ENCODE measurements at regions not wholly inside any gene's neighbourhood (a gene's known extent, or its start where the extent isn't known, plus 50 kb on each side); places are given as distances from the start of the nearest gene placed in this dataset.

GRCh38 chr5:100313657-100314056 lies 221.5 kb upstream of the FAM174A start:
- no peaks in the 10 kb centered on the region for H3F3A ChIP-seq (ENCODE audit: low read length, unreplicated experiment)
- H3K4me3 ChIP-seq (ENCODE audit: low read length), result no peak overlapping the region
- intact Hi-C loops (cut with micrococcal nuclease), result loop anchor here (5.0 to 10.0 kb wide), 2 partner anchors 309 to 666 kb away; no protein-coding TSS in a partner anchor
- H3K27ac ChIP-seq (ENCODE audit: low read length), result no peak overlapping the region
- no peak overlapping the region for H2AFZ ChIP-seq (ENCODE audit: low read length)
- no peak overlapping the region for H3K9ac ChIP-seq (ENCODE audit: low read length)
- no peaks in the 10 kb centered on the region for H3K9me2 ChIP-seq (replicated peaks; ENCODE audit: low read length)
- no peaks in the 10 kb centered on the region for H3K9me3 ChIP-seq (ENCODE audit: low read length)
- H3K79me2 ChIP-seq (ENCODE audit: low read length), result no peaks in the 10 kb centered on the region
- H3K36me3 ChIP-seq (ENCODE audit: low read depth, low read length), result no peaks in the 10 kb centered on the region
- H3K4me1 ChIP-seq (ENCODE audit: insufficient read depth, low read length), result no peaks in the 10 kb centered on the region
- ATAC-seq (no peak), DNase-seq (no peak)
- ChIA-PET CTCF (interaction anchor here (0.6 kb wide), 1 partner anchor 1209 kb away, joined by 3 read pairs; no protein-coding TSS in a partner anchor), POLR2A (ENCODE audit: unreplicated experiment) (no interaction called here)
- H3K4me2 ChIP-seq (ENCODE audit: low read length), result no peak overlapping the region
- H3K27me3 ChIP-seq (ENCODE audit: low read length), result no peaks in the 10 kb centered on the region
- TF ChIP-seq EZH2phosphoT487 (IDR thresholded peaks at IDR 0.05; ENCODE audit: borderline replicate concordance, low read length), result no peak
- TF ChIP-seq EZH2 (IDR thresholded peaks at IDR 0.05; ENCODE audit: low read length, unreplicated experiment), result no peak
- no peak for TF ChIP-seq CTCF (conservative IDR thresholded peaks at IDR 0.05; ENCODE audit: low read depth, low read length)
- H4K20me1 ChIP-seq (ENCODE audit: low read length), result no peaks in the 10 kb centered on the region
- BruUV-seq (replicated peaks), result no TSS peak

- Histone ChIP-seq H3K9me3 (ENCODE audit: low read length) (no peaks in the 10 kb centered on the region), H3K4me3 (ENCODE audit: low read length) (no peak overlapping the region), H3K9ac (ENCODE audit: low read length) (no peak overlapping the region), H3F3A (ENCODE audit: low read length, unreplicated experiment) (no peaks in the 10 kb centered on the region), H3K4me1 (ENCODE audit: insufficient read depth, low read length) (no peaks in the 10 kb centered on the region), H4K20me1 (ENCODE audit: low read length) (no peaks in the 10 kb centered on the region), H3K79me2 (ENCODE audit: low read length) (no peaks in the 10 kb centered on the region), H3K9me2 (replicated peaks; ENCODE audit: low read length) (no peaks in the 10 kb centered on the region), H2AFZ (ENCODE audit: low read length) (no peak overlapping the region), H3K27ac (ENCODE audit: low read length) (no peak overlapping the region), H3K4me2 (ENCODE audit: low read length) (no peak overlapping the region), H3K27me3 (ENCODE audit: low read length) (no peaks in the 10 kb centered on the region), H3K36me3 (ENCODE audit: low read depth, low read length) (no peaks in the 10 kb centered on the region)
- POLR2A ChIA-PET (ENCODE audit: unreplicated experiment), result no interaction called here
- peak; percentile 29 for DNase-seq
- TF ChIP-seq EZH2 (IDR thresholded peaks at IDR 0.05; ENCODE audit: low read length, unreplicated experiment), result no peak
- peak; percentile 41 for TF ChIP-seq CTCF (conservative IDR thresholded peaks at IDR 0.05; ENCODE audit: low read depth, low read length)
- no peak for TF ChIP-seq EZH2phosphoT487 (IDR thresholded peaks at IDR 0.05; ENCODE audit: borderline replicate concordance, low read length)
- CTCF ChIA-PET, result interaction anchor here (0.6 to 1.0 kb wide), 5 partner anchors 35 to 1207 kb away, joined by 3 to 7 read pairs (median 3); no protein-coding TSS in a partner anchor
- BruUV-seq (replicated peaks), result no TSS peak
- peak; percentile 81 for ATAC-seq
- intact Hi-C loops (cut with micrococcal nuclease), result loop anchor here (1.0 to 10.0 kb wide), 5 partner anchors 307 to 1208 kb away; no protein-coding TSS in a partner anchor
These were observed 223.4 kb upstream of the FAM174A start for GRCh38 chr5:100311806-100312205.

- Histone ChIP-seq H3K9me3 (ENCODE audit: low read length) (no peaks in the 10 kb centered on the region), H3K4me3 (ENCODE audit: low read length) (no peak overlapping the region), H2AFZ (ENCODE audit: low read length) (no peak overlapping the region), H4K20me1 (ENCODE audit: low read length) (no peaks in the 10 kb centered on the region), H3K27me3 (ENCODE audit: low read length) (no peaks in the 10 kb centered on the region), H3K79me2 (ENCODE audit: low read length) (no peaks in the 10 kb centered on the region), H3F3A (ENCODE audit: low read length, unreplicated experiment) (no peaks in the 10 kb centered on the region), H3K4me1 (ENCODE audit: insufficient read depth, low read length) (no peaks in the 10 kb centered on the region), H3K4me2 (ENCODE audit: low read length) (no peak overlapping the region), H3K9me2 (replicated peaks; ENCODE audit: low read length) (no peaks in the 10 kb centered on the region), H3K27ac (ENCODE audit: low read length) (no peak overlapping the region), H3K9ac (ENCODE audit: low read length) (no peak overlapping the region), H3K36me3 (ENCODE audit: low read depth, low read length) (no peaks in the 10 kb centered on the region)
- no TSS peak for BruUV-seq (replicated peaks)
- POLR2A ChIA-PET (ENCODE audit: unreplicated experiment), result no interaction called here
- TF ChIP-seq EZH2phosphoT487 (IDR thresholded peaks at IDR 0.05; ENCODE audit: borderline replicate concordance, low read length) (no peak), EZH2 (IDR thresholded peaks at IDR 0.05; ENCODE audit: low read length, unreplicated experiment) (no peak), CTCF (conservative IDR thresholded peaks at IDR 0.05; ENCODE audit: low read depth, low read length) (no peak)
- ATAC-seq (peak; percentile 90), DNase-seq (peak; percentile 5)
- CTCF ChIA-PET, result no interaction called here
- intact Hi-C loops (cut with micrococcal nuclease), result no loop called here
These were observed 229.2 kb upstream of the FAM174A start for GRCh38 chr5:100306000-100306399.

Measured in PC-3 (cell line).